Naive thymus-derived CD4-positive, alpha-beta T cell (primary cell): ENCODE measurements at regions not wholly inside any gene's neighbourhood (a gene's known extent, or its start where the extent isn't known, plus 50 kb on each side); places are given as distances from the start of the nearest gene placed in this dataset.

Source experiments
- ATAC-seq: fragments of 150-1000 bp; cut with Tn5 transposase; 2 replicates; pipeline ENCODE4 v1.10.0; 2021; ENCODE audit warnings: mild to moderate bottlenecking, moderate library complexity
- CTCF ChIA-PET: fragments of 350-600 bp; sonication (Branson Sonifier 250); formaldehyde crosslinking; loops from one replicate; lab custom pipeline; 2021; ENCODE audit warnings: antibody characterized with exemption; lab: Charles Lee
- POLR2A ChIA-PET: fragments of 350-600 bp; sonication (Branson Sonifier 250); formaldehyde crosslinking; loops from one replicate; lab custom pipeline; 2021; ENCODE audit warnings: antibody characterized with exemption, inconsistent platforms; lab: Charles Lee
- DNase-seq, 9 donors: peaks; one replicate each; pipeline versions ENCODE4 v3.0.0 to v3.0.0-alpha.2; 2020 to 2022; ENCODE audit warnings: mixed read lengths in 1 of 9
- H3K27ac ChIP-seq: one replicate; pipeline ENCODE4 v1.7.0; 2013; ENCODE audit warnings: mild to moderate bottlenecking, low read depth, low read length, moderate library complexity
- H3K27me3 ChIP-seq, 2 donors: one replicate each; pipeline ENCODE4 v1.7.0; 2013; ENCODE audit warnings: low read length in 2 of 2, mild to moderate bottlenecking in 2 of 2, moderate library complexity in 2 of 2; ENCODE audit not compliant: control insufficient read depth in 2 of 2, insufficient read depth in 2 of 2
- H3K36me3 ChIP-seq, 3 experiments: 1 replicate in 2 of 3; 2 replicates in 1 of 3; pipeline ENCODE4 v1.7.0; 2013; ENCODE audit warnings: low read length in 3 of 3, mild to moderate bottlenecking in 3 of 3, moderate library complexity in 1 of 3; ENCODE audit not compliant: insufficient read depth in 3 of 3, control insufficient read depth in 2 of 3
- H3K4me1 ChIP-seq, 2 donors: one replicate each; pipeline ENCODE4 v1.7.0; 2013; ENCODE audit warnings: low read length in 2 of 2, mild to moderate bottlenecking in 2 of 2, moderate library complexity in 1 of 2; ENCODE audit not compliant: control insufficient read depth in 2 of 2, insufficient read depth in 2 of 2
- H3K4me3 ChIP-seq: 2 replicates; pipeline ENCODE4 v1.7.0; 2013; ENCODE audit warnings: mild to moderate bottlenecking, low read length
- H3K9me3 ChIP-seq, 3 experiments: 1 replicate in 2 of 3; 2 replicates in 1 of 3; pipeline ENCODE4 v1.7.0; 2013; ENCODE audit warnings: low read length in 3 of 3; ENCODE audit not compliant: control insufficient read depth in 2 of 3
- H3K27ac Mint-ChIP-seq, 9 donors: one replicate each; pipeline ENCODE4 v1.8.0; 2020 to 2022; ENCODE audit warnings: mixed read lengths in 9 of 9, mild to moderate bottlenecking in 8 of 9, moderate library complexity in 5 of 9, inconsistent platforms in 2 of 9
- H3K27me3 Mint-ChIP-seq, 5 donors: one replicate each; pipeline ENCODE4 v1.8.0; 2021 to 2022; ENCODE audit warnings: mixed read lengths in 5 of 5, mild to moderate bottlenecking in 1 of 5
- H3K36me3 Mint-ChIP-seq, 5 donors: one replicate each; pipeline ENCODE4 v1.8.0; 2020 to 2022; ENCODE audit warnings: mixed read lengths in 5 of 5, mild to moderate bottlenecking in 3 of 5, inconsistent platforms in 1 of 5
- H3K4me1 Mint-ChIP-seq, 7 donors: one replicate each; pipeline ENCODE4 v1.8.0; 2020 to 2022; ENCODE audit warnings: mixed read lengths in 7 of 7, mild to moderate bottlenecking in 3 of 7, inconsistent platforms in 1 of 7
- H3K4me3 Mint-ChIP-seq, 10 donors: one replicate each; pipeline ENCODE4 v1.8.0; 2020 to 2022; ENCODE audit warnings: mild to moderate bottlenecking in 10 of 10, mixed read lengths in 10 of 10, moderate library complexity in 6 of 10, inconsistent platforms in 2 of 10
- H3K9me3 Mint-ChIP-seq, 11 donors: one replicate each; pipeline ENCODE4 v1.8.0; 2020 to 2022; ENCODE audit warnings: mixed read lengths in 11 of 11, mild to moderate bottlenecking in 4 of 11, inconsistent platforms in 1 of 11, moderate library complexity in 1 of 11
- intact Hi-C, 2 donors: fragments of 100-400 bp; cut with micrococcal nuclease; formaldehyde crosslinking; loops; one replicate each; pipeline ENCODE4 v1.15.1; 2023

DNA sequence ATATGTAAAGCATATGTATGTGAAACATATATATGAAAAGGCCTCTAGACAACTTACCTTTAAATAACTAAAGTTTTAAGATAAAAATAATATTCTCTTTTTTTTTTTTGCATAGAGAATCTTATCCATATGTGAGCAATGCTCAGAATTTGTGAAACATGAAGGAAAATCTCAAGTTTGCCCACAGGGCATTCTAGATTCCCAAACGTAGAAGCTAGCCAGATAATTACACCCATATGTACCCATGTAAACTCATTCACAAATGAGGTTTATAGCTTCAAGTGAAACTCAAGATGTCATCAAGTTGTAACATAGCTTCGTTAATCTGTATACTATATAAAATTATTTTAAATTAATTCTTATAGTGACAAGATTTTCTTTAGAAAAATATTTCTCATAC lies 537.3 kb upstream of the NR2F2 start:
- ChIA-PET CTCF (no interaction called here), POLR2A (no interaction called here)
- Histone ChIP-seq H3K27ac (no peak overlapping the region), H3K4me3 (no peak overlapping the region), H3K36me3 (no peaks in the 10 kb centered on the region), H3K9me3 (no peaks in the 10 kb centered on the region), H3K4me1 (no peaks in the 10 kb centered on the region), H3K27me3 (no peaks in the 10 kb centered on the region)
- Mint-ChIP-seq H3K9me3 (peaks cover 0 to 5% (median 0%) of the 10 kb centered on the region in 11 donors), H3K27me3 (peaks cover 0 to 18% (median 7%) of the 10 kb centered on the region in 5 donors), H3K36me3 (no peaks in the 10 kb centered on the region), H3K4me3 (no peak overlapping the region), H3K27ac (no peak overlapping the region), H3K4me1 (no peaks in the 10 kb centered on the region)
- intact Hi-C loops: no loop called here
- no peak for DNase-seq
- no peak for ATAC-seq

DNA sequence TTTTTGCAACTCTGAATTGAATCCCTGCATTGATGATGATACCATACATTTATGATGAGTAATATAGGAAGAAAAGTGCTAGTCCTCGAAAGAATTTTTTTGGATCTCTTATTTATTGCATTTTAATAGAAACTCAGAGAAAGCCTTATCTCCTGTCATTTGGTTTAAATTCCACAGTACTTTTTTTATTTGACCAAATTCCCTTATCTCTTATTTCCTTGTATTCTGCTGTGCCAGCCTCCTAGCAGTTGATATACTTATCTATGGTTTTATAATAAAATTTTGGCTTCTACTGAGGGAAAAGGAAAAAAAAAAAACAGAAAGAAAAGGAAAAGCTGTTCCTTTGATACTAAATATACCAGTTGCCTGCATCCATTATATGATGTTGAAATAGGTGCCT lies 535.1 kb upstream of the NR2F2 start:
- intact Hi-C loops: no loop called here
- Mint-ChIP-seq H3K4me1 (no peaks in the 10 kb centered on the region), H3K4me3 (no peak overlapping the region), H3K36me3 (no peaks in the 10 kb centered on the region), H3K27ac (no peak overlapping the region), H3K27me3 (peaks cover 0 to 13% (median 7%) of the 10 kb centered on the region in 5 donors), H3K9me3 (peaks cover 0 to 2% (median 0%) of the 10 kb centered on the region in 11 donors)
- H3K36me3 ChIP-seq: no peaks in the 10 kb centered on the region
- H3K9me3 ChIP-seq: no peaks in the 10 kb centered on the region
- POLR2A ChIA-PET: no interaction called here
- H3K4me1 ChIP-seq: no peaks in the 10 kb centered on the region
- DNase-seq: no peak
- H3K27me3 ChIP-seq: no peaks in the 10 kb centered on the region
- ATAC-seq: no peak
- CTCF ChIA-PET: interaction anchor here (0.7 to 1.1 kb wide), 2 partner anchors 62 to 220 kb away, joined by 3 read pairs; no protein-coding TSS in a partner anchor
- H3K4me3 ChIP-seq: no peak overlapping the region
- no peak overlapping the region for H3K27ac ChIP-seq

DNA sequence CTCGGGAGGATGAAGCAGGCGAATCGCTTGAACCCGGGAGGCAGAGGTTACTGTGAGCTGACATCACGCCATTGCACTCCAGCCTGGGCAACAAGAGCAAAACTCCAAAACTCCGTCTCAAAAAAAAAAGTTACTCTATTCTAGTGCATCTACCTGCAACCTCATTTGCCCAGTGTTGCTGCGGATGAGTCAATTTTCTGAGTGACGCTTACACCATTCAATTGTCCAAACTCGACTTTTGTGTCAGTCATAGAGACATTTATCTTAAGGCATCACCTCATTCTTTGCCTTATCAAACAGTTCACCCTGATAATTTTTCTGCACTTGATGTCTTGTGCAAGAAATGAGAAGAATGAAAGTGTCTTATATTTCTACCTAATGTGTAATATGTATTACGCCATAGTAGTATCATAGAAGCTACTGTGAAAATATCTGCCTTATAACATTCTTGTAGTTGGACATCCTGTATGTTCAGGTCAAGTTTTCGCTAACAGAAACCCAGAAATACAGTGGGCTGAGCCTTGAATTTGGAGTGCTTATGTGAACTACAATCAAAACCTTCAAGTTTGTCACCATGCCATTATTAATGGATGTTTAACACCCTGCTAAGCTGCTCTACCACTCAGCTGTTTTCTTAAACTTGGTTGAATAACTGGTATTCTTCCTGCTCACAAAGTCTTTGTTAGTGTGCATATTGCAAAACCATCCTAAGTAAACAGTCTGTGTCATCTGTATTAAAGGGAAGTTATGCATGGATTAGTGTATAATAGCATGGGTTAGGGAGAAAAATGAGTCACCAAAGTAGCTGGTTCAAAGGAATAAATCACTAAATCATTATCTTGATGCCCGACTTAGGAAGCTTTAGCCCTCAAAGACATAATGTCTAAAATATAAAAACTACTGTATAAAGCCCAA lies 531.0 kb upstream of the NR2F2 start:
- no peaks in the 10 kb centered on the region for H3K36me3 ChIP-seq
- H3K36me3 Mint-ChIP-seq: no peaks in the 10 kb centered on the region
- no peaks in the 10 kb centered on the region for H3K4me1 ChIP-seq
- ChIA-PET CTCF (no interaction called here), POLR2A (no interaction called here)
- H3K4me3 ChIP-seq: no peak overlapping the region
- DNase-seq: no peak
- no peak overlapping the region for H3K27ac Mint-ChIP-seq
- H3K27ac ChIP-seq: no peak overlapping the region
- peaks cover 2 to 13% (median 10%) of the 10 kb centered on the region in 7 donors for H3K4me1 Mint-ChIP-seq
- no peak for ATAC-seq
- H3K4me3 Mint-ChIP-seq: no peak overlapping the region
- intact Hi-C loops: no loop called here
- no peaks in the 10 kb centered on the region for H3K9me3 ChIP-seq
- H3K27me3 Mint-ChIP-seq: peaks cover 0 to 4% (median 3%) of the 10 kb centered on the region in 5 donors
- H3K9me3 Mint-ChIP-seq: peaks cover 0 to 4% (median 0%) of the 10 kb centered on the region in 11 donors
- no peaks in the 10 kb centered on the region for H3K27me3 ChIP-seq

- H3K36me3 Mint-ChIP-seq: no peaks in the 10 kb centered on the region
- Histone ChIP-seq H3K9me3 (no peaks in the 10 kb centered on the region), H3K4me1 (no peaks in the 10 kb centered on the region), H3K36me3 (no peaks in the 10 kb centered on the region), H3K4me3 (no peak overlapping the region), H3K27ac (no peak overlapping the region), H3K27me3 (no peaks in the 10 kb centered on the region)
- POLR2A ChIA-PET: no interaction called here
- peaks cover 2 to 13% (median 10%) of the 10 kb centered on the region in 7 donors for H3K4me1 Mint-ChIP-seq
- peaks cover 0 to 10% (median 4%) of the 10 kb centered on the region in 11 donors for H3K9me3 Mint-ChIP-seq
- intact Hi-C loops: no loop called here
- no peak overlapping the region for H3K27ac Mint-ChIP-seq
- no peak overlapping the region for H3K4me3 Mint-ChIP-seq
- ATAC-seq: no peak
- CTCF ChIA-PET: no interaction called here
- DNase-seq: no peak
- H3K27me3 Mint-ChIP-seq: peaks cover 0 to 4% (median 0%) of the 10 kb centered on the region in 5 donors
Observed at GRCh38 chr15:95804484-95804883, 526.0 kb upstream of the NR2F2 start.

DNA sequence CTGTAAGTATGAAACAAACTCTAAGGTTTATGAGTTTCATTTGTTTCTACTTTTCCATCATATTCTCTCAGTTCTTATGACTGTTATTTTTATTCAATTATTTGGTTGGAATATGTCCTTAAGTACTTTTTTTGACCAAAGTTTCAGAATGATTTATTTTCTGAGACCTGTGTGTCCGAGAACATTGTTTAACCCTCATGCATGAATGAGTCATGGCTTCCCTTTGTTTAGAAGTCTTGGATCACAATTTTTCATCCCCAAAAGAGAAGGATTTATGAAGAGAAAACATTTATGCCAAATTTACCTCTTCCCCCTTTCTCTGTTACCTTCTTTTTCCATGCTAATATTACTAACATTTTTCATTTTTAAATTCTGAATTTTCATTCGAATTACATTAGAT lies 518.0 kb upstream of the NR2F2 start:
- H3K9me3 Mint-ChIP-seq: peaks cover 0 to 3% (median 0%) of the 10 kb centered on the region in 11 donors
- CTCF ChIA-PET: no interaction called here
- intact Hi-C loops: no loop called here

DNA sequence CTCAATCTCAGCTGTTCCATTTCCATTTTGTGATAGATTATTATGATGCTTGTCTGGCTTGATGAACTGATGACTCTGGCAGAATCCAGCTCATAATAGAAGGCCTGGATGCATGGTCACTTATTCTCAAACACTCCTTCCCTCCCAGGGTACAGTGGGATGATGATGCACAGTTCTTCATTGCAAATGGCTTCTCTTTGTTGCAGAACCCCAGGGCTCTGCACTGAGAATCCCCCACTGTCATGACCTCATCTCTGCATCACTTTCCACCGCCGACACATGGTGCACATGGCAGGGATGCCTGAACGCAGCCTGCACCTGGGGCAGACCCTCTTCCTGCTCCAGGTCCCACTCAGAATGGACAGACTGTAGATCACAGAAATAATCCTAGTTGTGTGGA lies 515.6 kb upstream of the NR2F2 start:
- H3K4me1 Mint-ChIP-seq: no peaks in the 10 kb centered on the region
- intact Hi-C loops: no loop called here
- DNase-seq (no peak), ATAC-seq (no peak)
- no peak overlapping the region for H3K4me3 Mint-ChIP-seq
- ChIA-PET CTCF (no interaction called here), POLR2A (no interaction called here)
- H3K9me3 ChIP-seq: no peaks in the 10 kb centered on the region
- H3K36me3 Mint-ChIP-seq: no peaks in the 10 kb centered on the region
- no peaks in the 10 kb centered on the region for H3K27me3 ChIP-seq
- H3K4me3 ChIP-seq: no peak overlapping the region
- H3K27me3 Mint-ChIP-seq: peaks cover 0 to 19% (median 13%) of the 10 kb centered on the region in 5 donors
- no peak overlapping the region for H3K27ac ChIP-seq
- H3K36me3 ChIP-seq: no peaks in the 10 kb centered on the region
- H3K27ac Mint-ChIP-seq: no peak overlapping the region
- H3K4me1 ChIP-seq: no peaks in the 10 kb centered on the region
- peaks cover 0 to 3% (median 0%) of the 10 kb centered on the region in 11 donors for H3K9me3 Mint-ChIP-seq

More for the DNA sequence above, 518.0 kb upstream of the NR2F2 start:
- Mint-ChIP-seq H3K27ac (no peak overlapping the region), H3K4me1 (no peaks in the 10 kb centered on the region), H3K36me3 (no peaks in the 10 kb centered on the region), H3K27me3 (peaks cover 0 to 19% (median 8%) of the 10 kb centered on the region in 5 donors), H3K4me3 (no peak overlapping the region)
- Histone ChIP-seq H3K27ac (no peak overlapping the region), H3K4me1 (no peaks in the 10 kb centered on the region), H3K9me3 (no peaks in the 10 kb centered on the region), H3K36me3 (no peaks in the 10 kb centered on the region), H3K4me3 (no peak overlapping the region), H3K27me3 (no peaks in the 10 kb centered on the region)
- ATAC-seq (no peak), DNase-seq (no peak)
- POLR2A ChIA-PET: no interaction called here

DNA sequence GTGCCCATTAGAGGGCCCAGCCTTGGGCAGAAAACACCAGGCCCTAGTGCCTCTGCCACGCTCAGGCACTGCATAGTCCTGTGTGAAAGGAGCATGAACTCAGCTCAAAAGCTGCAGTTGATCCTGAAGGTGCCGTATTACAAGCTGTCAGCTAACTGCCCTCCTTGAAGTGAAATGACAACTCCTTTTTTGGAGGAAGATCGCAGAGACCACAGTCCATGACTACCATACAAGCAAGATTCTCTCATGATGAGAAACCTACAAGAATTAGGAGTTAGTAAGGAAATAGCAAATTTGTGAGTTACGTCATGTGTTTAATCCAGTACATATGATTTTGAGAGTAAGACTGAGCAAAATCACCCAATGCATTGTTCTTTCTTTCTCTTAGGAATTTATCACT lies 513.9 kb upstream of the NR2F2 start:
- CTCF ChIA-PET: no interaction called here

More for the DNA sequence above, 513.9 kb upstream of the NR2F2 start:
- H3K27ac ChIP-seq: no peak overlapping the region
- no peaks in the 10 kb centered on the region for H3K36me3 Mint-ChIP-seq
- H3K27me3 Mint-ChIP-seq: peaks cover 0 to 19% (median 13%) of the 10 kb centered on the region in 5 donors
- H3K4me3 ChIP-seq: no peak overlapping the region
- no peaks in the 10 kb centered on the region for H3K36me3 ChIP-seq
- POLR2A ChIA-PET: no interaction called here
- H3K9me3 Mint-ChIP-seq: peaks cover 0 to 3% (median 0%) of the 10 kb centered on the region in 11 donors
- intact Hi-C loops: no loop called here
- H3K9me3 ChIP-seq: no peaks in the 10 kb centered on the region
- no peaks in the 10 kb centered on the region for H3K27me3 ChIP-seq
- ATAC-seq (no peak), DNase-seq (no peak)
- no peaks in the 10 kb centered on the region for H3K4me1 ChIP-seq
- H3K27ac Mint-ChIP-seq: no peak overlapping the region
- no peak overlapping the region for H3K4me3 Mint-ChIP-seq
- H3K4me1 Mint-ChIP-seq: no peaks in the 10 kb centered on the region
